ENCODE measurements at regions not wholly inside any gene's neighbourhood (a gene's known extent, or its start where the extent isn't known, plus 50 kb on each side); places are given as distances from the start of the nearest gene placed in this dataset.

- FAIRE-seq (no peak), DNase-seq (ENCODE audit: insufficient read length, low spot score) (no peak)
These were observed 663.0 kb downstream of the NPHP4 start for GRCh38 chr1:5329068-5329739.

DNA sequence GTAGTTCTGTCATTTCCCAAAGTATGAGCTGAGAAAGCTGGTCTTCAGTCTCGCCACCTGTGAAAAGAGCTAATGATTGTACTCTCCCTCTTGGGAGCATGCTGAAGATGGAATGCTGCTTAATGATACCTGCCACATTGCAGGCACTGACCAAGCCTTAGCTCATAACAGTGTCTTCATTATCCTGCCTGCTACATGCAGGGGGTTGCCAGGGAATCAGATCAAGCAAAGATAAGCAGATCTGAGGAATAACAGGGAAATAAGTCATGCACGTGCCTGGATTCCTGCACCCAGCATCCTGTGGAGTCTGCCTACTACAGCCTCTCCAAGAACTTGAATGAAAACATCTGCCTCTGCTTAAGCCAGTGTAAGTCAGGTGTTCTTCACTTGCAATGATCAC lies 667.3 kb downstream of the NPHP4 start:
- no peak for DNase-seq (ENCODE audit: insufficient read length, low spot score)
- no peak for FAIRE-seq

DNA sequence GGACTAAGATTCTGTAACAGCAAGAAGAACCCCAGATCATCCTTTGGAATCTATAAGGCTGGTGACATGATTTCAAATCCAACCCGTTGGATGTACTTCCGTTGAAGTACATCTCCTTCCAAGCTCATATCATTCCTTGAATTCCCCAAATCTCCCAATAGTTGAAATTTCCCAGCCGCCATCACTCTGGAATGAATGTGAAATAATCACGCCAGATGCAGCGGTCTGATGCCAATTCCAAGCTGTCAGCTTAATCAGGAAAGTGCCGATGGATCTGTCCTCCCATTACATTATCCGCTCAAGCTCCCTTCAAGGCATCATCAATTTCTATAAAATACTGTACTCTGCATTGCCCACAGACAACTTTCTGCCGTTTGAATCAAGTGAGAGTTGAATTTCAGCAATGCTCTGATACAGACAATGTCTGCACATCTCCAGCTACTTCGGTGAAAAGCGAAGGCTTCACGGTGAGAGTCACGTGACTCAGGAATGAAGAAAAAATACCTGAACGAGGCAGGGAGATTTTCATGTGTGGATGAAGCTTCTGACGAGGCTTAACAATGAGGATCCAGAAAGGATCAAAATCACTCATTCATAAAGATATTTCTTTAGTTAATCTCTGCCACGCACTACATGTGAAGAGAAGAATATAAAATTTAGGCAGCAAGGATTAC lies 663.9 kb downstream of the AJAP1 start:
- FAIRE-seq: no peak
- no peak for DNase-seq (ENCODE audit: insufficient read length, low spot score)

- FAIRE-seq: no peak
- DNase-seq (ENCODE audit: insufficient read length, low spot score): no peak
These were observed 663.0 kb downstream of the AJAP1 start for GRCh38 chr1:5317391-5317790.

DNA sequence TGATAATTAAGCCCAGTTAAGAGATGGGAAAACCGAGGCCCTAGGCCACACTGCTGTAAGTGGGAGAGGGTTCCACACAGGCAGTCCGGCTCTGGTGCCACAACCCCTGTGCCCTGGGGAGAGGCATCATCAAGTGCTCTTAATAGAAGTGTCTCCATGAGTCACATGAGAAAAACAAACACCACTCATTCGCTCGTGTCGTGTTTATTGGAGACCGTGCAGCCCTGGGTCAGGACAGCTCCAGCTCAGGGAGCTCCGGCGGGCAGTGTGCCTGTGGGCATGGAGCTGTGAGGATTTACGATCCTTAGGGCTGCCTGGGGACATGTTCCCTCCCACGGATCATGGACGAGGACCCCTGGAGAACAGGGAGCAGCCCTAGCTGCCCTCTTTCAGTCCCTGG lies 658.5 kb downstream of the AJAP1 start:
- FAIRE-seq (no peak), DNase-seq (ENCODE audit: insufficient read length, low spot score) (no peak)

- DNase-seq (ENCODE audit: insufficient read length, low spot score): no peak
- no peak for FAIRE-seq
These were observed 657.9 kb downstream of the AJAP1 start for GRCh38 chr1:5312293-5312674.

DNA sequence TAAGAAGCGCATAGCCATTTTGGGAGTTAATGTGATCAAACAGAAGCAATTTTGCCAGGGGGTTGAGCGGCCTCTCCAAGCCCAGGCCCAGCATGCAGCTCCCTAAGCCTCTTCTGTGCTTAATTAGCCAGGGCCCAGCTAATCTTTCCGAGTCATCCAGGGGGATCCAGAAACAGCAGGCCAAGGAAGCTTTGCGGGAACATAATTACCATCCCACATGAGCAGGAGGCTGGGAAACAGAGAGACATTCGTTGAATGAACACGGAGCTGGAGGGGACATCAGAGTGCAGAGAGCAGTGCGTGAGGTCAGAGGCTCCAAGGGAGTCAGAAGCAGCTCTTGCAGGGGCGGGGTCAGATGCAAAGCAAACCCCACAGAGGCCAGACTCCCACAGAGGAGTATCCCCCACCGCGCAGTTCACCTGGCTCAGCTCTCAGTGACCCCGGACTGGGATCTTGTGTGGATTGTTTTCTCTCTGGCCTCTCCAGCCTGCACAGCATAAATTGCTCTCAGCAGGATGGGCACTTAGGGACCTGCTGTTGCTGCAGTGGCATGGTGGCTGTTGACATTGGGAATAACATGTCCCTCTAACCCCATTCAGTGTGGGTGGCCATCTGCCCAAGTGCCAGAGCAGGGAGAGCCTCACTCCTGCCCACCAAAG lies 657.4 kb downstream of the AJAP1 start:
- DNase-seq (ENCODE audit: insufficient read length, low spot score) (no peak), FAIRE-seq (no peak)

DNA sequence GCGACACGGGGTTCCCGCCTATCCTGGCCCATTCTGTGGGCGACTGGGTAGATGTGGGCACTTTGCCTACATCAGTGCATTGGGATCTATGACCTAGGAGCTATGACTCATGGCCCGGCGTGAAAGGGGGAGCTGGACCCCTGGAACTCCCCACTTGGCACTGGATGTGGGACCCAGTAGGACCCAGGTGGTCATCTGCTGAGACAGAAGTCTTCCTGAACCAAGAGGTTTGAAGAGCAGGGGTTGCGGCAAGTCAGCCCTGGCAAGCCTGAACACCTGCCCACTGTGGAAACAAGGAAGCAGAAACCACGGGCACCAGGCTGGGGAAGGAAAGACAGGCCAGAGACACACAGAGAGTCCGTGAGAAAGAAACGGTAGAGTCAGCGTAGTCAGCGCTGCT lies 656.7 kb downstream of the AJAP1 start:
- DNase-seq (ENCODE audit: insufficient read length, low spot score): no peak
- no peak for FAIRE-seq

- DNase-seq (ENCODE audit: insufficient read length, low spot score): no peak
- FAIRE-seq: no peak
These were observed 653.8 kb downstream of the AJAP1 start for GRCh38 chr1:5308249-5308648.

- DNase-seq (ENCODE audit: insufficient read length, low spot score) (no peak), FAIRE-seq (no peak)
These were observed 650.3 kb downstream of the AJAP1 start for GRCh38 chr1:5304702-5305101.

DNA sequence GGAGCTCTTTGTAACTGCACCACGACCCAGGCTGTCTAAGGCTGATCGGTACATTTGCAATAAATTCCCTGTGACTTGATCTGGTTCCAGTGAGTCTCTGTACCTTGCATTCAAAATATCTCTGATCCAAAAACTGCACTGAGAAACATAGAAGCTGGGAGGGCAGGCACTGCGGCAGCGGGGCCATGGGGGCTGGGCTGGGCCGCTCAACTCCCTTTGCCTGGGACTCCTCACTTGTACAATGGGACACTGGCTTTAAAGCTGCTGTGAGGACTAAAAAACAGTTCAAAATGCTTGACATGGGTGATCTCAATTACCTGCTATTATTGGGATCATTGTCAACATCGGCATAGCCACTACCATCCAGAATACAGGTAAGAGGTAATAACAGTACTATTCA lies 644.0 kb downstream of the AJAP1 start:
- no peak for FAIRE-seq
- no peak for DNase-seq (ENCODE audit: insufficient read length, low spot score)

DNA sequence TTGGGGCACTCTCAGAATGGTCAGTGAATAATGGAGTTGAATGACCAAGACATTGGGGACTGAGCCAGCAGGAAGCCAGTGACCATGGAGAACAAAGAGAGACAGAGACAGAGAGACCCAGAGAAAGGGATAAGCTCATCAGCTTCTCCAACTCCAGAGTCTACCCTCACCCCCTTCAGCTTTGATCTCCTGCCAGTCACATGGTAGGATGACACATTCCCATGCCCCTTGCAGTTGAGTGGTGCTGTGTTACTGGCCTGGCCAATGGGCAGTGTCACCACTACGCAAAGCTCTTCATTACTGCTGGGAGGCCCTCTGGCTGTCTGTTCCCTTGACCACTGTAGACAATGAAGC lies 643.5 kb downstream of the AJAP1 start:
- no peak for FAIRE-seq
- no peak for DNase-seq (ENCODE audit: insufficient read length, low spot score)

GRCh38 chr1:5297180-5297885 lies 642.9 kb downstream of the AJAP1 start:
- no peak for DNase-seq (ENCODE audit: insufficient read length, low spot score)

DNA sequence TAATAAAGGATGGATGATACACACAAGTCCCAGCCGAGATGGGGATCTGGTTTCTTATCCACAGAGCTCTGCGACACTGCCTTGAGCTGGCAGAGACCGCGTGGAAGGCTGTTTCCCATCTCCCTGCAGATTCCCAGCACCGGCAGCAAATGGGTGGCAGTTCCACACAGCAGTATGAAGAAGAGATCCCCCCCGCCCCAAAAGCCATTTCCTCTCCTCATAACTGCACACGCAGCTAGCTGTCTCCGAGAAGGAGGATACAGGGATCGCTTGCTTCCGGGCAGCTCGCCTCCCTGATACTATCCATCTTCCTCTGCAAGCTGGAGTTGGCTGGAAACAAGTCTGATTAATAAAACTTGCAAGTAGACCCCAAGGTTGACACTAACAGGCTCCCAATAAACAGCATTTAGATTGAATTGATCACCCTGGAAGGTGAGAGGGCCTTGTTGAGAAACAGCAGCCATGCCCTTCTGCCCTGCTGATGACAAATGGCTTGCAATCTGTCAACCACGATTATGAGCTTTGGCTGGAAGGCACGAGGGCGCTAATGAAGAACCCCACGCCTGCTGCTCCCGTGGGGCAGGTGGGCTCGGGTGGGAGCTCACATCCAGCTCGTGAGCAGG lies 642.3 kb downstream of the AJAP1 start:
- no peak for DNase-seq (ENCODE audit: insufficient read length, low spot score)
- FAIRE-seq: no peak

More at GRCh38 chr1:5297180-5297885, 642.9 kb downstream of the AJAP1 start:
- no peak for FAIRE-seq

DNA sequence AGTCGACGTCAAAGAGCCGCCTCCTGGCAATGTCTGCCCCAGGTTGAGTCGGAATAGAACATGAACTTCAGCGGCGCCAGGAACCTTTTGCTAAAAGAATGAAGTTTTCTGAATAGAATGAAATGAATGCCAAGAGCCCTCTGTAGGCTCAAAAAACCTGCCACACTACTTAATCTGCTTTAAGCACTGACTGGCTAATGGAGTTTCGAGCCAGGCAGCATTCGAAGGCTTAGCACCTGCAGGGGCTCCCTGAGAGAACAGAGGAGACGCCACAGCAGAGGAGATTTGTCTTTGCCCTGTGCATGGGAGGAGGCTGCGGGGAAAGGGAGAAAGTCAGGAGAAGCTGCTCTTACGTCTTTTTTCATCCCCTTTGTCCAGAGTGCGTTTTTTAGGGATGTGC lies 641.7 kb downstream of the AJAP1 start:
- no peak for FAIRE-seq

GRCh38 chr1:5291889-5292288 lies 637.5 kb downstream of the AJAP1 start:
- DNase-seq (ENCODE audit: insufficient read length, low spot score) (no peak), FAIRE-seq (no peak)

More for the DNA sequence above, 641.7 kb downstream of the AJAP1 start:
- DNase-seq (ENCODE audit: insufficient read length, low spot score): no peak

DNA sequence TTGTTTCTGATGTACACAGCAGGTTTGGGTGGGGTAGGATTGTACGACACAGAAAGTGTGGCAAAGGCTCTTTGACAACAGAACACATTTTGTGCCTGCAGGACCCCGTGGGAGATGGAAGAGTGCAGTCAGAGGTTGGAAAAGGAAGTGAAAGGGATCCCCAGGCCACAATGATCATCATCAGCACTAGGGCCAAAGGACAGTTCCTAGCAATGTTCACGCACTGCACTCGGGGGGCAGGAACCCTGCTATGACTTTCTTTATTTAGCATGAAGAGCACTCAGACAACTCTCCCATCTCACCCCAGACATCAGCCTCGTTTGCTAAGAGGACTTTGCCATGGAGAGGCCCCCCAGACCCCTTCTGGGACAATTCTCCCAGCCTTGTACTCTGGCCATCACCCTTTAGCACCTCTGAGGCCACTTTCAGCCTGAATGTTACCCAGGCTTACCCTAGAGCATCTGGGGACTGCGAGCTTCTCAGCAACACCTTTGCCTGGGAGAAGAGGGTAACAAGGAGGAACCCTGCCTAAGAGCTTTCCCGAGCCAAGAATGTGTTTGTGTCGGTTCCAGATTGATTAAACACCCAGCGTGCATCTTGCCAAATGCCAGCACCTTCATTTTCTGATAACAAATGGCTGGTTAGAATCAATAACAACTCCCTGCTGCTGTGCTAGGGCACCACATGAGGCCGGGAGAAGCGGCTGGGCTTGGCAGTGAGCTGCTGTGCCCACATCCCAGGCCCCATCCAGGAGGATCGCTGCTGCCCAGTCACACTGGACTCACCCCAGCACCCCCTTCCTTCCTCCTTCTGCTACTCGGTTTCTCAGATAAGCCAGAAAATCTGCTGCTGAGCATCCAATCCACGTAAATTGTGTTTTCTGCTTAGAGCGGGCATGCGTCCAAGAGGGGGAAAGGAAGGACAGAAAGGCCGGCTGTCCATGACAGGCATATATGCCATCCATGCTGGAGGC lies 633.1 kb downstream of the AJAP1 start:
- no peak for FAIRE-seq
- no peak for DNase-seq (ENCODE audit: insufficient read length, low spot score)

GRCh38 chr1:5286244-5286643 lies 631.8 kb downstream of the AJAP1 start:
- DNase-seq (ENCODE audit: insufficient read length, low spot score): no peak
- FAIRE-seq: no peak

- no peak for DNase-seq (ENCODE audit: insufficient read length, low spot score)
- FAIRE-seq: no peak
These were observed 620.1 kb downstream of the AJAP1 start for GRCh38 chr1:5274527-5274926.

Measured in GM19239 (cell line).